ENCODE measurements at regions not wholly inside any gene's neighbourhood (a gene's known extent, or its start where the extent isn't known, plus 50 kb on each side); places are given as distances from the start of the nearest gene placed in this dataset.
"Not testable (repeated sequence)": the region's sequence is repeated elsewhere in the genome, so short reads cannot be mapped to it uniquely, and the experiment has no call there.

GRCh38 chr4:120005527-120005926, 61.1 kb downstream of the MAD2L1 start:
- DNase-seq: no peak

GRCh38 chr4:120005076-120005475, 61.6 kb downstream of the MAD2L1 start:
- no peak for DNase-seq

GRCh38 chr4:120004054-120004453, 62.6 kb downstream of the MAD2L1 start:
- no peak for DNase-seq

- no peak for DNase-seq
Observed at GRCh38 chr4:120003193-120003592, 63.5 kb downstream of the MAD2L1 start.

GRCh38 chr4:120001850-120002249, 64.8 kb downstream of the MAD2L1 start:
- DNase-seq: no peak

GRCh38 chr4:120000591-120001296, 65.9 kb downstream of the MAD2L1 start:
- DNase-seq: no peak

- DNase-seq: not testable (repeated sequence)
Observed at GRCh38 chr4:119996024-119996423, 70.6 kb downstream of the MAD2L1 start.

- peak in 1 of 2 donors; percentile 31 for DNase-seq
Observed at GRCh38 chr4:119984996-119985395, 81.7 kb downstream of the MAD2L1 start.

- DNase-seq: no peak
Observed at GRCh38 chr4:119982756-119983155, 83.9 kb downstream of the MAD2L1 start.

- DNase-seq: no peak
Observed at GRCh38 chr4:119980456-119980855, 86.2 kb downstream of the MAD2L1 start.

GRCh38 chr4:119977076-119977940, 89.3 kb downstream of the MAD2L1 start:
- no peak for DNase-seq

- no peak for DNase-seq
Observed at GRCh38 chr4:119971431-119972084, 95.1 kb downstream of the MAD2L1 start.

- no peak for DNase-seq
Observed at GRCh38 chr4:119962631-119963030, 104.0 kb downstream of the MAD2L1 start.

GRCh38 chr4:119958983-119959382, 107.7 kb downstream of the MAD2L1 start:
- DNase-seq: no peak

- DNase-seq: no peak
Observed at GRCh38 chr4:119955256-119955655, 111.4 kb downstream of the MAD2L1 start.

- DNase-seq: not testable (repeated sequence)
Observed at GRCh38 chr4:119954487-119954886, 112.2 kb downstream of the MAD2L1 start.

GRCh38 chr4:119946359-119946758, 120.3 kb downstream of the MAD2L1 start:
- peak in 1 of 2 donors; percentile 8 for DNase-seq

GRCh38 chr4:119942806-119943205, 123.8 kb downstream of the MAD2L1 start:
- no peak for DNase-seq

GRCh38 chr4:119940557-119940956, 126.1 kb downstream of the MAD2L1 start:
- DNase-seq: no peak

- DNase-seq: no peak
Observed at GRCh38 chr4:119939071-119939995, 127.3 kb downstream of the MAD2L1 start.

GRCh38 chr4:119937746-119938145, 128.9 kb downstream of the MAD2L1 start:
- no peak for DNase-seq

All from right lung (tissue), 2 donors.